ENCODE measurements at regions not wholly inside any gene's neighbourhood (a gene's known extent, or its start where the extent isn't known, plus 50 kb on each side); places are given as distances from the start of the nearest gene placed in this dataset.

GRCh38 chr7:46006212-46006611 is 85.1 kb upstream of the IGFBP3 start:
- TF ChIP-seq POLR2A (IDR thresholded peaks at IDR 0.05), result no peak
- no peak for TF ChIP-seq CTCF (IDR thresholded peaks at IDR 0.05 in 4 of 5, conservative IDR thresholded peaks at IDR 0.05 in 1 of 5)
